ENCODE measurements at regions not wholly inside any gene's neighbourhood (a gene's known extent, or its start where the extent isn't known, plus 50 kb on each side); places are given as distances from the start of the nearest gene placed in this dataset.

DNA sequence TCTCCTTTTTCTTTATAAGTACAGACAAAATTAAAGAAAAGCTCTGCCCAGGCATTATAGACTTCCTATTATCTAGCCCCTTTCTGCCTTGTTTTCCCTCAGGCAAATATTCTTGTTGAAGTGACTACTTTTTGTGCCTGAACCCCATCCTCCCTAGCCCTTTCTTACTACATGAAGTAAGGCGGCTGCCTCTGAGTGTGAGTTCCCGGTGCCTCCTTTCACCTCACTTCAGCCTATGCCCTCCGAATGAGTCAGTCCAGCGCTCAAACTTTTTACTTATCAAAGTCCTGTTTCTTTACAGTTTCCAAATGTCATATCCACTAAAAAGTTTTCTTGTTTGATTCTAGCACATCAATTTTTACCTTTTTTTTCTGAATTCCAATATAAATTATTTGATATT, 778.3 kb upstream of the NRXN1 start (continued):
- TF ChIP-seq, protein P1, sequence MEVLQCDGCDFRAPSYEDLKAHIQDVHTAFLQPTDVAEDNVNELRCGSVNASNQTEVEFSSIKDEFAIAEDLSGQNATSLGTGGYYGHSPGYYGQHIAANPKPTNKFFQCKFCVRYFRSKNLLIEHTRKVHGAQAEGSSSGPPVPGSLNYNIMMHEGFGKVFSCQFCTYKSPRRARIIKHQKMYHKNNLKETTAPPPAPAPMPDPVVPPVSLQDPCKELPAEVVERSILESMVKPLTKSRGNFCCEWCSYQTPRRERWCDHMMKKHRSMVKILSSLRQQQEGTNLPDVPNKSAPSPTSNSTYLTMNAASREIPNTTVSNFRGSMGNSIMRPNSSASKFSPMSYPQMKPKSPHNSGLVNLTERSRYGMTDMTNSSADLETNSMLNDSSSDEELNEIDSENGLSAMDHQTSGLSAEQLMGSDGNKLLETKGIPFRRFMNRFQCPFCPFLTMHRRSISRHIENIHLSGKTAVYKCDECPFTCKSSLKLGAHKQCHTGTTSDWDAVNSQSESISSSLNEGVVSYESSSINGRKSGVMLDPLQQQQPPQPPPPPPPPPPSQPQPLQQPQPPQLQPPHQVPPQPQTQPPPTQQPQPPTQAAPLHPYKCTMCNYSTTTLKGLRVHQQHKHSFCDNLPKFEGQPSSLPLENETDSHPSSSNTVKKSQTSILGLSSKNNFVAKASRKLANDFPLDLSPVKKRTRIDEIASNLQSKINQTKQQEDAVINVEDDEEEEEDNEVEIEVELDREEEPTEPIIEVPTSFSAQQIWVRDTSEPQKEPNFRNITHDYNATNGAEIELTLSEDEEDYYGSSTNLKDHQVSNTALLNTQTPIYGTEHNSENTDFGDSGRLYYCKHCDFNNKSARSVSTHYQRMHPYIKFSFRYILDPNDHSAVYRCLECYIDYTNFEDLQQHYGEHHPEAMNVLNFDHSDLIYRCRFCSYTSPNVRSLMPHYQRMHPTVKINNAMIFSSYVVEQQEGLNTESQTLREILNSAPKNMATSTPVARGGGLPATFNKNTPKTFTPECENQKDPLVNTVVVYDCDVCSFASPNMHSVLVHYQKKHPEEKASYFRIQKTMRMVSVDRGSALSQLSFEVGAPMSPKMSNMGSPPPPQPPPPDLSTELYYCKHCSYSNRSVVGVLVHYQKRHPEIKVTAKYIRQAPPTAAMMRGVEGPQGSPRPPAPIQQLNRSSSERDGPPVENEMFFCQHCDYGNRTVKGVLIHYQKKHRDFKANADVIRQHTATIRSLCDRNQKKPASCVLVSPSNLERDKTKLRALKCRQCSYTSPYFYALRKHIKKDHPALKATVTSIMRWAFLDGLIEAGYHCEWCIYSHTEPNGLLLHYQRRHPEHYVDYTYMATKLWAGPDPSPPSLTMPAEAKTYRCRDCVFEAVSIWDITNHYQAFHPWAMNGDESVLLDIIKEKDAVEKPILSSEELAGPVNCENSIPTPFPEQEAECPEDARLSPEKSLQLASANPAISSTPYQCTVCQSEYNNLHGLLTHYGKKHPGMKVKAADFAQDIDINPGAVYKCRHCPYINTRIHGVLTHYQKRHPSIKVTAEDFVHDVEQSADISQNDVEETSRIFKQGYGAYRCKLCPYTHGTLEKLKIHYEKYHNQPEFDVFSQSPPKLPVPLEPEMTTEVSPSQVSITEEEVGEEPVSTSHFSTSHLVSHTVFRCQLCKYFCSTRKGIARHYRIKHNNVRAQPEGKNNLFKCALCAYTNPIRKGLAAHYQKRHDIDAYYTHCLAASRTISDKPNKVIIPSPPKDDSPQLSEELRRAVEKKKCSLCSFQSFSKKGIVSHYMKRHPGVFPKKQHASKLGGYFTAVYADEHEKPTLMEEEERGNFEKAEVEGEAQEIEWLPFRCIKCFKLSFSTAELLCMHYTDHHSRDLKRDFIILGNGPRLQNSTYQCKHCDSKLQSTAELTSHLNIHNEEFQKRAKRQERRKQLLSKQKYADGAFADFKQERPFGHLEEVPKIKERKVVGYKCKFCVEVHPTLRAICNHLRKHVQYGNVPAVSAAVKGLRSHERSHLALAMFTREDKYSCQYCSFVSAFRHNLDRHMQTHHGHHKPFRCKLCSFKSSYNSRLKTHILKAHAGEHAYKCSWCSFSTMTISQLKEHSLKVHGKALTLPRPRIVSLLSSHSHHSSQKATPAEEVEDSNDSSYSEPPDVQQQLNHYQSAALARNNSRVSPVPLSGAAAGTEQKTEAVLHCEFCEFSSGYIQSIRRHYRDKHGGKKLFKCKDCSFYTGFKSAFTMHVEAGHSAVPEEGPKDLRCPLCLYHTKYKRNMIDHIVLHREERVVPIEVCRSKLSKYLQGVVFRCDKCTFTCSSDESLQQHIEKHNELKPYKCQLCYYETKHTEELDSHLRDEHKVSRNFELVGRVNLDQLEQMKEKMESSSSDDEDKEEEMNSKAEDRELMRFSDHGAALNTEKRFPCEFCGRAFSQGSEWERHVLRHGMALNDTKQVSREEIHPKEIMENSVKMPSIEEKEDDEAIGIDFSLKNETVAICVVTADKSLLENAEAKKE (CRISPR knock-in tag; IDR thresholded peaks at IDR 0.05), result no peak
- TF ChIP-seq NANOG (IDR thresholded peaks at IDR 0.05; ENCODE audit: borderline replicate concordance), result no peak
- TF ChIP-seq, protein P2, sequence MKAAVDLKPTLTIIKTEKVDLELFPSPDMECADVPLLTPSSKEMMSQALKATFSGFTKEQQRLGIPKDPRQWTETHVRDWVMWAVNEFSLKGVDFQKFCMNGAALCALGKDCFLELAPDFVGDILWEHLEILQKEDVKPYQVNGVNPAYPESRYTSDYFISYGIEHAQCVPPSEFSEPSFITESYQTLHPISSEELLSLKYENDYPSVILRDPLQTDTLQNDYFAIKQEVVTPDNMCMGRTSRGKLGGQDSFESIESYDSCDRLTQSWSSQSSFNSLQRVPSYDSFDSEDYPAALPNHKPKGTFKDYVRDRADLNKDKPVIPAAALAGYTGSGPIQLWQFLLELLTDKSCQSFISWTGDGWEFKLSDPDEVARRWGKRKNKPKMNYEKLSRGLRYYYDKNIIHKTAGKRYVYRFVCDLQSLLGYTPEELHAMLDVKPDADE (IDR thresholded peaks at IDR 0.05), result no peak
- TF ChIP-seq ZNF114 (CRISPR knock-in tag; IDR thresholded peaks at IDR 0.05), result no peak
- TF ChIP-seq STAT1 (IDR thresholded peaks at IDR 0.05; ENCODE audit: unreplicated experiment), result no peak
- TF ChIP-seq POLR2AphosphoS5 (IDR thresholded peaks at IDR 0.05; ENCODE audit: low read depth), result no peak

DNA sequence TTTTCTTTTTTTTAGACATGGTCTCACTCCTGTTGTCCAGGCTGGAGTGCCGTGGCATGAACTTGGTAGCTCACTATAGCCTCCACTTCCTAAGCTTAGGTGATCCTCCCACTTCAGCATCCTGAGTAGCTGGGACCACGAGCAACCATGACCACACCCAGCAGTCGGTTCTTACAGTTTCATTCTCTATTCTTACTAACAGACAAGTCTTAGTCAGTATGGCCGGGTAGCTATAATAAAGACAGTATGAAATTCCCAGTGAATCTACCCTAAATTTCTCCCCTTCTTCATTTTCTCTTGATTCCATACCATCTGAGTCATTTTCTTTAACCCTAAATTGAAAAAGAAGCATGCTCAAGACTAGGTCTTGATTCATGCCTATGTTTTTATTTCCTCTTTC, 775.3 kb upstream of the NRXN1 start:
- H3K27me3 Mint-ChIP-seq (ENCODE audit: insufficient read depth, low read depth, poor library complexity), result no peaks in the 10 kb centered on the region
- TF ChIP-seq JUNB (IDR thresholded peaks at IDR 0.05; ENCODE audit: unreplicated experiment) (no peak), POLR2AphosphoS5 (IDR thresholded peaks at IDR 0.05; ENCODE audit: low read depth) (no peak), ZNF331 (CRISPR knock-in tag; IDR thresholded peaks at IDR 0.05; ENCODE audit: low read depth) (no peak), NANOG (IDR thresholded peaks at IDR 0.05; ENCODE audit: borderline replicate concordance) (no peak)
- TF ChIP-seq, protein P1 (CRISPR knock-in tag; IDR thresholded peaks at IDR 0.05), result no peak
- TF ChIP-seq, protein P2 (IDR thresholded peaks at IDR 0.05), result no peak

More for the DNA sequence above, 775.3 kb upstream of the NRXN1 start:
- no peak for ATAC-seq
- no peaks in the 10 kb centered on the region for H3K36me3 Mint-ChIP-seq (ENCODE audit: low read depth)
- Histone ChIP-seq H3K9me2 (ENCODE audit: insufficient read depth) (no peaks in the 10 kb centered on the region), H3K27me3 (ENCODE audit: insufficient read depth) (no peaks in the 10 kb centered on the region), H3K27ac (ENCODE audit: low read depth) (no peak overlapping the region), H2AFZ (no peak overlapping the region), H3K4me1 (ENCODE audit: insufficient read depth) (no peaks in the 10 kb centered on the region), H3K4me3 (no peak overlapping the region), H3K79me2 (replicated peaks; ENCODE audit: insufficient read depth) (no peaks in the 10 kb centered on the region), H4K20me1 (replicated peaks; ENCODE audit: insufficient read depth) (no peaks in the 10 kb centered on the region), H3K36me3 (ENCODE audit: insufficient read depth) (no peaks in the 10 kb centered on the region), H3K4me2 (no peak overlapping the region), H3F3A (replicated peaks; ENCODE audit: low read depth) (no peaks in the 10 kb centered on the region)
- H3K9me3 Mint-ChIP-seq, result no peaks in the 10 kb centered on the region
- no peak overlapping the region for H3K4me3 Mint-ChIP-seq
- peaks cover 9% of the 10 kb centered on the region; the same call in 1 of the 3 replicates for H3K4me1 Mint-ChIP-seq
- H3K27ac Mint-ChIP-seq, result no peak overlapping the region
- DNase-seq (ENCODE audit: low spot score), result no peak

Data from GM23338 (cell line).